NCI-H226 (cell line): ENCODE measurements at regions not wholly inside any gene's neighbourhood (a gene's known extent, or its start where the extent isn't known, plus 50 kb on each side); places are given as distances from the start of the nearest gene placed in this dataset.
"Not testable (repeated sequence)": the region's sequence is repeated elsewhere in the genome, so short reads cannot be mapped to it uniquely, and the experiment has no call there.

Experiments used
- DNase-seq: peaks from one replicate; pipeline ENCODE4 v3.0.0-alpha.2; 2015

GRCh38 chr4:154164931-154165839 is 326.4 kb downstream of the DCHS2 start:
- peak; percentile 94 for DNase-seq

GRCh38 chr4:154160519-154161301 is 330.9 kb downstream of the DCHS2 start:
- DNase-seq = no peak

GRCh38 chr4:154158361-154159155 is 333.0 kb downstream of the DCHS2 start:
- no peak for DNase-seq

GRCh38 chr4:154152546-154152945 is 339.1 kb downstream of the DCHS2 start:
- DNase-seq = no peak

- not testable (repeated sequence) for DNase-seq
These were observed 342.4 kb downstream of the DCHS2 start for GRCh38 chr4:154149236-154149635.

DNA sequence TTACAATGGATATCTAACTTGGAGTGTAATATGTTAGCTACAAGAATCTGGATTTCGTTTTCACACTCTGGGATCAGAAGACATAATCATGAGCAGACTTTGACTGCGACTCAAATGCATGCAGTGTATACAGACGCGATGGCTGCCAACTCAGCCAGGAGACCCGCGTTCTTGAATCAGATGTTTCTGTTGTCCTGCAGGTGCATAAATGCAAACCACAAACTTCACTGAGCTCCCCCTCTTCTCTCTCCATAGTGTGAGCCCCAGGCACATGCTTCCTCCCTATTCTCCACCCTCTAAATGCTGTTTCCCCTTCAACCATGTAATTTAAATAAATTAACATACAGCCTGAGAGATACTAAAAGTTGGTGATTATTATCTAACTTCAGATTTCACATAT is 347.9 kb downstream of the DCHS2 start:
- DNase-seq = no peak

DNA sequence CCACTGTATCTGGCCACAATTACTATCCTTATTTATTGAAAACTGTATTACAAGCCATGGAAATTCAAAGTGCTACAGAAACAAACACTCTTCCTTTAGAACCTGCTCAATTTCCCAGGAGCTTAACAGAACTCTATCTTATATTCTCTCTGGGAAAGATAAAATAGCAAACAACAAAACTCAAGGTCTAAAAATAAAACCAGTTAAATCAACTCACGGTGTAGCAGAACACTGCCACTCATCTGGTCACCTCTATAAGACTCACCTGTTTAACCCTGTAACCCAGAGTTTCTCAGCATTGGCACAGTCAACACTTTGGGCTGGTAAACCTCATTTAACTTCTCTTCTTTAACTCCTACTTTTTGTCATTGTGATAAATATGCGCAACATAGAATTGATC is 348.9 kb downstream of the DCHS2 start:
- DNase-seq = no peak

GRCh38 chr4:154140869-154141268 is 350.7 kb downstream of the DCHS2 start:
- no peak for DNase-seq

DNA sequence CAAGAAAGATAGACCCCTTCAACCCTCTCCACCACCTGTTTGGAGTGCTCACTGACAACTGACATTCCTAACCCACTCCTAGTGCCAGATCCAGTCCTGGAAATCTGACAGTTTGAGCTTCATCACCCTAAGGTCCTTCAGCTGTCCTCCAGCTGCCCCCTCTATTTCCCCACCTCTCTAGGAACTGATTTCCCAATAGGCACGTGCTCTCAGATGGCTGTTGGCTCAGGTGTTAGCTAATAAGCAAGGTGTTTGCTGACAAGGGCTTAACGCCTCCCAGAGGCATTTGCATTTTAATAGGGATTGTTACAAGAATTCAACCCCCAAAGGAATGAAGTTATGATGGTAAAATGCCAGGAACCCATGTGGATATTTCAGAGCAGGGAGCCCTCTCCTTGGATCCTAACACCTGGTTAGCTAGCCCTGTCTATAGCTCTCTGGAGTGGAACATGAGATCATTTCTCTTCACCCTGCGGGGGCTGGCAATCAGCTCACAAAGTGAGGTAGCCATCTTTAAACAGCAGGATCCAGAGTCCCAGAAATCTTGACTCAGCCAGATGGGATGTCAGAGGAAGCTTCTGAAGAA is 348.5 kb upstream of the SFRP2 start:
- DNase-seq = no peak

DNA sequence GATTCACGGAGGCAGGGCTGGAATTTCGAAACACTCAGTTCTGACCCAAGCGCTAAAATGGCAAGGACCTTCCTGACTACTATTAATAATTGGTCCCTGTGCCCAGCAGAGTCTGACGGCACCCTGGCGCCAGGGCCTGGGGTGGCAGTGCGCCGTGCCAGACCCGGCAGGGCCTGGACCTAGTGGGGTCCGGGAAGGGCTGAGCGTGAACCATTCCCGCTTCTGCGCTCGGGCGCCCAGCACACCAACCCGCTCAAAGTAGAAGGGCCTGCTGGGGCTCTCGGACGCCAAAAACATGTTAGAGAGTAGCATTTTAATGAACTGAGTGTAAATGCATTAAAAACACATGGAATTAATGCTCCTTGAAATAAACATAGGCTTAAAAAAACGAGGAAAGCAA is 346.7 kb upstream of the SFRP2 start:
- DNase-seq = no peak

GRCh38 chr4:154132406-154132805 is 343.5 kb upstream of the SFRP2 start:
- peak; percentile 72 for DNase-seq

GRCh38 chr4:154126276-154126675 is 337.4 kb upstream of the SFRP2 start:
- no peak for DNase-seq

DNA sequence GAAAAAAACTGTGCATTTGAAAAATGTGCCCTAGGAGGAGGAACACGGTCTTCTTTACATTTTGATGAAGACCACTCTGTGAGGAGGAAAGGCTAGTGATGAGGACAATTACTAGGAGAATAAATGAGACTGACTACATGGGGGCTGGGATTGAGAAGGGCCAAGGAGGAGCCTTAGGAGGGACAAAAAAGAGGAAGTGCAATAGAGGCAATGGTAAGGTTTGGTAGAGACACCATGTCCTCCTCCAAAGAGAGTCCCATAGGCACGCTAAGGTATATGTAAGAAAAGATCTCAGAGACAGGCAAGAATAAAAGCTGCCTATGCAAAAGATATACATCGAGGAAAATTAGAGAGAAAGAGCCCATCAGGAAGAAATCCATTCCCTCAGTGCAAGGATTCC is 336.5 kb upstream of the SFRP2 start:
- DNase-seq = no peak

- peak; percentile 82 for DNase-seq
These were observed 335.8 kb upstream of the SFRP2 start for GRCh38 chr4:154124539-154125255.

- no peak for DNase-seq
These were observed 335.0 kb upstream of the SFRP2 start for GRCh38 chr4:154123897-154124296.

- no peak for DNase-seq
These were observed 331.9 kb upstream of the SFRP2 start for GRCh38 chr4:154120690-154121345.

GRCh38 chr4:154120006-154120676 is 331.3 kb upstream of the SFRP2 start:
- DNase-seq = no peak

GRCh38 chr4:154119317-154119716 is 330.4 kb upstream of the SFRP2 start:
- no peak for DNase-seq

- DNase-seq = not testable (repeated sequence)
These were observed 328.8 kb upstream of the SFRP2 start for GRCh38 chr4:154117726-154118125.

DNA sequence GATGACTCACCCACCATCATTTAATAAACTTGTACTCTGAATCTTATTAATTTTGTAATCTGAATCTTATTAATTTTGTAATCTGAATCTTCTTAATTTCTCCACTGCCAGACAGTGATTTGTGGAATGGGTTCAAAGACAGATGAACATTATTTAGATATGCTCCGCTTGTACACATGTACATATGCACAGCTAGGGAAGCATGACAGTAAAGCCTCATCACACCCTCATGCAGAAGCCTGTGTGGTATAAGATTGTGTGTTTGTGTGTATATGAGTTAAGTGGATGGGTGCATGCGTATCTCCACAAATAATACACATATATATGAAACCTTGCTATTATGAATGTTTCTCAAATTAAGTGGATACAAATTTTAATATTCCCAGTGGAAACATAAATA is 318.5 kb upstream of the SFRP2 start:
- DNase-seq = no peak

GRCh38 chr4:154088741-154089140 is 299.9 kb upstream of the SFRP2 start:
- DNase-seq = no peak
